ENCODE measurements at regions not wholly inside any gene's neighbourhood (a gene's known extent, or its start where the extent isn't known, plus 50 kb on each side); places are given as distances from the start of the nearest gene placed in this dataset.
A peak's percentile ranks its signal among the peaks of the same experiment; 100 is the strongest.

DNA sequence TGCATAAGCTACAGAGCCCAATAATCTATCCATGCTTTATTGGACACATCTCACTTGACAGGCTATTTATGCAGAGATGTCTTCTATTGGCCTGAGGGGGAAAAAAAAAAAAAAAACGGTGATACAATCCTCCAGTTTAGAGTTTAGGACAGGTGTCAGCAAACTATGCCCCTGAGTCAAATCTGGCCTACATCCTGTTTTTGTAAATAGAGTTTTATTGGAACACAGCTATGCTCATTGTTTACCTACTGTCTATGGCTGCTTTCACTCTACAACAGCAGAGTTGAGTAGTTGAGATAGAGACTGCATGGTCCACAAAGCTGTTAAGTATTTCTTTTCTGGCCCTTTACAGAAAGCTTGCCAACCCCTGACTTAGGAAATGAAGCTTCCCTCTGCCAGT is 403.1 kb downstream of the C12orf75 start:
- Histone ChIP-seq H3K27ac (no peak overlapping the region), H3K4me3 (no peak overlapping the region), H3K4me1 (no peaks in the 10 kb centered on the region), H3K9me3 (no peaks in the 10 kb centered on the region), H3K27me3 (no peaks in the 10 kb centered on the region), H3K36me3 (no peaks in the 10 kb centered on the region)
- TF ChIP-seq EP300 (IDR thresholded peaks at IDR 0.05) (no peak), POLR2AphosphoS5 (IDR thresholded peaks at IDR 0.05) (no peak), POLR2A (IDR thresholded peaks at IDR 0.05) (no peak)
- TF ChIP-seq, protein P1, sequence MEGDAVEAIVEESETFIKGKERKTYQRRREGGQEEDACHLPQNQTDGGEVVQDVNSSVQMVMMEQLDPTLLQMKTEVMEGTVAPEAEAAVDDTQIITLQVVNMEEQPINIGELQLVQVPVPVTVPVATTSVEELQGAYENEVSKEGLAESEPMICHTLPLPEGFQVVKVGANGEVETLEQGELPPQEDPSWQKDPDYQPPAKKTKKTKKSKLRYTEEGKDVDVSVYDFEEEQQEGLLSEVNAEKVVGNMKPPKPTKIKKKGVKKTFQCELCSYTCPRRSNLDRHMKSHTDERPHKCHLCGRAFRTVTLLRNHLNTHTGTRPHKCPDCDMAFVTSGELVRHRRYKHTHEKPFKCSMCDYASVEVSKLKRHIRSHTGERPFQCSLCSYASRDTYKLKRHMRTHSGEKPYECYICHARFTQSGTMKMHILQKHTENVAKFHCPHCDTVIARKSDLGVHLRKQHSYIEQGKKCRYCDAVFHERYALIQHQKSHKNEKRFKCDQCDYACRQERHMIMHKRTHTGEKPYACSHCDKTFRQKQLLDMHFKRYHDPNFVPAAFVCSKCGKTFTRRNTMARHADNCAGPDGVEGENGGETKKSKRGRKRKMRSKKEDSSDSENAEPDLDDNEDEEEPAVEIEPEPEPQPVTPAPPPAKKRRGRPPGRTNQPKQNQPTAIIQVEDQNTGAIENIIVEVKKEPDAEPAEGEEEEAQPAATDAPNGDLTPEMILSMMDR (IDR thresholded peaks at IDR 0.05), result no peak
- ATAC-seq, result no peak
- 17 to 50% methylated on average over 1 of the region's 1 CpG for WGBS, 2 donors (ENCODE audit: low coverage in 1 of 2)

DNA sequence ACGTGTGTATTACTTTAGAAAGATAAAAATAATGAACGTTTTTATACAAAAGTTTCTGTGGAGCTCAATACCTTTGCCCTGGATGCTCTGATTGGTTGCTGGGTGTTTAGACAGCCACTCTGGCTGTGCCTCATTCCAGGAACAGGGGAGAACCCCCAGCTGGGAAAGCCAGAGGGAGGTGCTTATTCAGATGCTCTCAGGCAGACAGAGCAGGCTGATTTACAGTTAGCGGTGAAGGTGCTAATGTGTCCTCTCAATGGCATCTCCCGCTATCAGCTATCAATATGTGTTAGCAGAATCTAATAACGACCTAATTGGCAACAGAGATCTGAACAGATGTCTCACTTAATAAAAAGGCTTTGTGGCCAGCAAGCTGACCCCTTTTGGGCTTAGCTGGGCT is 402.3 kb downstream of the NUAK1 start:
- WGBS, 2 donors (ENCODE audit: low coverage in 1 of 2), result 71 to 73% methylated on average over 4 to 5 of the region's 5 CpGs

DNA sequence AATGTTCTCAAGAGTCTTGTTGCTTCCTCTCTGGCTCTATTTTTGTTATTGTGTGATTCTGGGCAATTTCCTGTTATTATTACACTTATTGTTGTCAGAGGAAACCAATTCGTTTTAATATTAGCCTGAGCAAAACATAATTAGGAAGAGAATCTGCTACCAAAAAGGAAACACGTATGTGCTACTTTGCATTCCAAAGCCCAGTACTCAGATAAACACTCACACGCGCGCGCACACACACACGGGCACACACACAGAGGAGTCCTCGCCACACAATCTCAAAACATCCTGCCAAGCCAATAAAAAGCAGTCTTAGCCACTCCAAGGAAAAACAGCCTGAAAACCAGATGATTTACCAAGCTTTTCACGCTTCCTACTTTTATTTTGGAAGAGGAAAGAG is 400.7 kb downstream of the NUAK1 start:
- 50 to 85% methylated on average over 4 to 9 of the region's 9 CpGs for WGBS, 2 donors (ENCODE audit: low coverage in 1 of 2)
- Histone ChIP-seq H3K27me3 (no peaks in the 10 kb centered on the region), H3K9me3 (no peaks in the 10 kb centered on the region), H3K27ac (peak overlapping the region in 3 of 4 donors; percentile 18 to 47 (median 29)), H3K36me3 (no peaks in the 10 kb centered on the region), H3K4me1 (peaks cover 5 to 30% (median 8%) of the 10 kb centered on the region in 3 donors), H3K4me3 (no peak overlapping the region)
- ATAC-seq, result peak; percentile 69
- no peak for TF ChIP-seq POLR2A (IDR thresholded peaks at IDR 0.05)
- no peak for TF ChIP-seq EP300 (IDR thresholded peaks at IDR 0.05)
- TF ChIP-seq, protein P1 (IDR thresholded peaks at IDR 0.05), result no peak
- peak; percentile 5 for TF ChIP-seq POLR2AphosphoS5 (IDR thresholded peaks at IDR 0.05)

More for the DNA sequence above, 402.3 kb downstream of the NUAK1 start:
- no peaks in the 10 kb centered on the region for H3K27me3 ChIP-seq
- H3K27ac ChIP-seq, result no peak overlapping the region
- no peak for TF ChIP-seq EP300 (IDR thresholded peaks at IDR 0.05)
- no peak for TF ChIP-seq POLR2AphosphoS5 (IDR thresholded peaks at IDR 0.05)
- TF ChIP-seq, protein P1 (IDR thresholded peaks at IDR 0.05), result no peak
- TF ChIP-seq POLR2A (IDR thresholded peaks at IDR 0.05), result no peak
- peaks cover 5 to 18% (median 8%) of the 10 kb centered on the region in 3 donors for H3K4me1 ChIP-seq
- H3K36me3 ChIP-seq, result no peaks in the 10 kb centered on the region
- H3K9me3 ChIP-seq, result no peaks in the 10 kb centered on the region
- no peak for ATAC-seq
- H3K4me3 ChIP-seq, result no peak overlapping the region

DNA sequence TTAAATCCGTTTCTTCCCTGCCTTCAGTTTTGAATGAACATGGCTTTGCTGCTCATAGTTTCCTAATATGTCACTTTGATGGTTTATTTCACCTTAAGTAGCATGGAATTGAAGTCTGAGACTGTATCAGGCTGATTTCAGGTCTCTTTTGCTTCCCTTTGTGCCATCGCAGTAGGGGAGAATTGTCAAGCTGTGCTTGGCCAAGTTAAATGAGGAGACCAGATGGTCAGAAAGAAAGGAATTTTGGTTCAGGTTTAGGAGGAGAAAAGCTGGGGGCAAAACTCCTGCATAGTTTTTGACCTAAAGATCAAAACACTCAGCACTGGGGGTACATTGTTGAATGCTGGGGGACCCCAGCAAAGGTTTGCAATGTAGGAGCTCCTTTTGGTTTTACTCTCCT is 398.4 kb downstream of the NUAK1 start:
- no peak for ATAC-seq
- Histone ChIP-seq H3K4me1 (peaks cover 5 to 30% (median 8%) of the 10 kb centered on the region in 3 donors), H3K27me3 (no peaks in the 10 kb centered on the region), H3K9me3 (no peaks in the 10 kb centered on the region), H3K36me3 (no peaks in the 10 kb centered on the region), H3K4me3 (no peak overlapping the region), H3K27ac (no peak overlapping the region)
- TF ChIP-seq, protein P1 (IDR thresholded peaks at IDR 0.05), result no peak
- TF ChIP-seq POLR2A (IDR thresholded peaks at IDR 0.05) (no peak), EP300 (IDR thresholded peaks at IDR 0.05) (no peak), POLR2AphosphoS5 (IDR thresholded peaks at IDR 0.05) (no peak)
- WGBS, 2 donors (ENCODE audit: low coverage in 1 of 2), result 0 to 15% methylated on average over 1 of the region's 2 CpGs

DNA sequence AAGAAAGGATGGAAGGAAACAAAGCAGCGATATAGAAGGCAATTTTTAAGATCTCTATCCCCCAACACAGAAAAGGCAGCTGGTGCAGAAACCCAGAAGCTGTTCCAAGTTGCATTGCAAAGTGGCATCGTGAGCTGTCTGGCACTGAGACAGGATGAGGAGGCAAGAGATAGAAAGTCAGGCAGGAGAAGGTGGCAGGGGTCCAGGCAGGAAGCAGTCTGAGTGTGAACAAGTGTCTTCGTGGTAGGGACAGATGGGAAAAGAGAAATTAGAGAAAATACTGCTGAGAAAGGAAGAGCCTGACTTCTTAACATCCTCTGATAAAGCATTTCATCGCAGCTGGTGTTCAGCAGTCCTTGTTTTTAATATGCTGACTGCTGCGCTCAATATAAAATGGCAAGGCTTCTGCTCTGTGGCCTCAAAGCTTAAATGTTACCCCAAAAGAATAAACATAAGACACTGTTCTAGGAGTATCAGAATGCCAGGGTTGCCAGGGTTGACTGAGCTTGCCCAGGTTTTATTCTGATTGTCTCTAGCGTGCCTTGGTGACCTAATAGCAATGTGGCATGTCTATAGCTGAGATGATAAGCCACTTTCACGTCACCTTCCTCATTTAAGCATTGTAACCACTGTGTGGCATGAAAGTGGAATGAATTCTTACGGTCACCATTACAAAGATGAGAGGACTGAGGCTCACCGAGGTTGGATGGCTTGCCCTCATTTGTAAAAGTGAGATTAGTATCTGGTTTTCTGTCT is 397.6 kb downstream of the NUAK1 start:
- no peaks in the 10 kb centered on the region for H3K9me3 ChIP-seq
- peaks cover 5 to 30% (median 8%) of the 10 kb centered on the region in 3 donors for H3K4me1 ChIP-seq
- peak overlapping the region in 1 of 4 donors; percentile 8 for H3K27ac ChIP-seq
- TF ChIP-seq, protein P1 (IDR thresholded peaks at IDR 0.05), result no peak
- TF ChIP-seq EP300 (IDR thresholded peaks at IDR 0.05) (no peak), POLR2A (IDR thresholded peaks at IDR 0.05) (no peak), POLR2AphosphoS5 (IDR thresholded peaks at IDR 0.05) (no peak)
- H3K36me3 ChIP-seq, result no peaks in the 10 kb centered on the region
- H3K4me3 ChIP-seq, result no peak overlapping the region
- ATAC-seq, result no peak
- no peaks in the 10 kb centered on the region for H3K27me3 ChIP-seq
- 32 to 35% methylated on average over 8 to 9 of the region's 9 CpGs for WGBS, 2 donors (ENCODE audit: low coverage in 1 of 2)
